AG09319 (cell line): ENCODE measurements at regions not wholly inside any gene's neighbourhood (a gene's known extent, or its start where the extent isn't known, plus 50 kb on each side); places are given as distances from the start of the nearest gene placed in this dataset.

Experiments
- DNase-seq: peaks from one replicate; pipeline ENCODE4 v3.0.0-alpha.2; 2010; ENCODE audit warnings: low read depth; ENCODE audit errors: extremely low read depth
- TF ChIP-seq, protein P1 (sequence below): IDR thresholded peaks from 2 replicates; pipeline ENCODE4 v1.5.1; 2011; ENCODE audit warnings: low read depth, mild to moderate bottlenecking, inconsistent platforms, low read length, moderate library complexity

DNA sequence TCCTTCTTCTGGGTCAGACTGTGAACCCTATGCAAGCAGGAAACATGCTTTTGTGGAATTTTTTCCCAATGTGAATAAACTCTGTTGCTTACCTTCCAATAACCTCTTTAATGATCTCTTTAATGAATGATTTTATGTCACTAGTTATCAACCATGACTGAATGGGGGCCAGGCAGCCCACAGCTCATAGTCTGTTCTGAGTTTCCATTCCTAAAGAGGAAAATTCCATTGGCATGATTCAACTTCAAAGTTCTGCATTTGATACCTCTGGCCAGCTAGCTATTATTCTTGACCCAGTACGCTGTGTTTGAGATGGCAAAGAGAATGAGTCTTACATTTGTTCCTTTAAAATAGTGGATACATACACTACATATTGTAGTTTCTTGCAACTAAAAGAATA is 867.8 kb upstream of the CELF2 start:
- no peak for DNase-seq
- TF ChIP-seq, protein P1, sequence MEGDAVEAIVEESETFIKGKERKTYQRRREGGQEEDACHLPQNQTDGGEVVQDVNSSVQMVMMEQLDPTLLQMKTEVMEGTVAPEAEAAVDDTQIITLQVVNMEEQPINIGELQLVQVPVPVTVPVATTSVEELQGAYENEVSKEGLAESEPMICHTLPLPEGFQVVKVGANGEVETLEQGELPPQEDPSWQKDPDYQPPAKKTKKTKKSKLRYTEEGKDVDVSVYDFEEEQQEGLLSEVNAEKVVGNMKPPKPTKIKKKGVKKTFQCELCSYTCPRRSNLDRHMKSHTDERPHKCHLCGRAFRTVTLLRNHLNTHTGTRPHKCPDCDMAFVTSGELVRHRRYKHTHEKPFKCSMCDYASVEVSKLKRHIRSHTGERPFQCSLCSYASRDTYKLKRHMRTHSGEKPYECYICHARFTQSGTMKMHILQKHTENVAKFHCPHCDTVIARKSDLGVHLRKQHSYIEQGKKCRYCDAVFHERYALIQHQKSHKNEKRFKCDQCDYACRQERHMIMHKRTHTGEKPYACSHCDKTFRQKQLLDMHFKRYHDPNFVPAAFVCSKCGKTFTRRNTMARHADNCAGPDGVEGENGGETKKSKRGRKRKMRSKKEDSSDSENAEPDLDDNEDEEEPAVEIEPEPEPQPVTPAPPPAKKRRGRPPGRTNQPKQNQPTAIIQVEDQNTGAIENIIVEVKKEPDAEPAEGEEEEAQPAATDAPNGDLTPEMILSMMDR = no peak

DNA sequence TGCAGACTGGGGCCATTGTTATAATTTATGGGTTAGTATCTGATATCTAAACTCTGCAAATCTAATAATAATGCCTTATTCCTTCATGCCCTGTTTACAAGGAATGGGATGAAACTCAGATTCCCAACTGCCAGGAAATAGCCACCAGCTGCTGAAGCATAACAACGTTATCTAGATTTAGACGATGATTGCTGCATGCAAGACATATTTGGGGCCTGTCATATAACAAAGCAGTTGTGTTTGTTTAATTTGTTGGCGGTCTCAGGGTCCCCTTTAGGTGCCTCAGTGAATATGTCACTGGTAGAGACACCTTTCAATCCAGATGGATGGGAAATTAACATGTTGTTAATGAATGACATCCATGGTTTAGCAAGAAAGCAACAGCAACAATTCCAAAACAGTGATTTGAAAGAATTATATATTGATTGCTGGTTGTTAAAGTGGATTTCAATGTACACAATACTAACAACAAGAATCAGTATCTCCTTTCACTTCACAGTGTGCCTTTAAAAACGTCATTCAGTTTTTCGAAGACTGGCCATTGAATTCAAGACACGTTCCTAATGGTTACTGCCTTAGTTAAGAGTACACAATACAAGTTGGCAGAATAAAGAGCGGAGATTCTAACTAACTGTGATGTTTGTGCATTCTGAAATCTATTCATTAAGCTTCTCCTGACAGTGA is 860.6 kb upstream of the CELF2 start:
- no peak for DNase-seq
- TF ChIP-seq, protein P1 = no peak

DNA sequence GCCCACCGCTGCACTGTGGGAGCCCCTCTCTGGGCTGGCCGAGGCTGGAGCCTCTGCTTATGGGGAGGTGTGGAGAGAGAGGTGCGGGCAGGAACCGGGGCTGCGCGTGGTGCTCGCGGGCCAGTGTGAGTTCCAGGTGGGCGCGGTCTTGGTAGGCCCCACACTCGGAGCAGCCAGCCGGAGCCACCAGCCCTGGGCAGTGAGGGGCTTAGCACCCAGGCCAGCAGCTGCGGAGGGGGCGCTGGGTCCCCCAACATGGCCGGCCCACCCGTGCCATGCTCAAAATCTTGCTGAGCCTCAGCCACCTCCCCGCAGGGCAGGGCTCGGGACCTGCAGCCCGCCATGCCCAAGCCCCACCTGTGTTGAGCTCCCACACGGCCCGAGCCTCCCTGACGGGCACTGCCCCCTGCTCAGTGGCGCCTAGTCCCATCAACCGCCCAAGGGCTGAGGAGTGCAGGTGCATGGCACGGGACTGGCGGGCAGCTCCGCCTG is 856.8 kb upstream of the CELF2 start:
- no peak for DNase-seq
- TF ChIP-seq, protein P1 = no peak

DNA sequence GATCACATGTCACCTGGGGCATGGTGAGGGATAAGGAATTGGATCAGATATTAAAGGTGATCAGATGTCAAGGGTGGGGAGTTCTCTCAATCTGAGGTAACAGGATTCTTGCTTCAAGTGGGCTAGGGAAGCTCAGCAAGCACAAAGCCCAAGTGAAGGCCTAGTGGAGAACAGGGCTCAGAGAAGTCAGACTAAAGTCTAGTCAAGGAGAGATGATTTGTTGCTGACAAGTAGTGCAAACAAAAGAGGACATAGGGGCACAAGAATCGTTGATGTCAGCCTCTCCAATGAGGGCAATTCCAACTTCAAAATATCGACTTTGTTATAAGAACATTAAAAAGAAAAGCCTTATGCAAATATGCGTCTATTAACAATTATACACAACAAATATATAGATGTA is 852.8 kb upstream of the CELF2 start:
- TF ChIP-seq, protein P1 = no peak
- DNase-seq = no peak

DNA sequence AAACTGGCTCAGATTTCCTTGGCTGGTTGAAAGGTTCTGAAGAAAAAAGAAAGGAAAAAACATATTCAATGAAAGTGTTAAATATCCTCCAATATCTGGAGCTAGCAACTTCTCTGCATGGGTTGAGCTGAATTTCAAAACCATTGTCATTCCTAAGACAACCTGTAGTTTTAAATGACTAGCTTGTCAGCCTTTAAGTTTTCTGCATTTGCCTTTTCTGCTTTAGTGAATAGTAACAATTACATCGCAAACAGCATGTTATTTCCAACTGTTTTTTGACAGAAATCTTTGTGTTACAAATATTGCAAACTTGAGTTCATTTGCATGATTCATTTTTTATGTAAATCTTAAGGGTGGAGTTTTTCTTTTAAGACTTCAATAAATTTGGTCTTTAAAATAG is 852.3 kb upstream of the CELF2 start:
- TF ChIP-seq, protein P1 = no peak
- no peak for DNase-seq

DNA sequence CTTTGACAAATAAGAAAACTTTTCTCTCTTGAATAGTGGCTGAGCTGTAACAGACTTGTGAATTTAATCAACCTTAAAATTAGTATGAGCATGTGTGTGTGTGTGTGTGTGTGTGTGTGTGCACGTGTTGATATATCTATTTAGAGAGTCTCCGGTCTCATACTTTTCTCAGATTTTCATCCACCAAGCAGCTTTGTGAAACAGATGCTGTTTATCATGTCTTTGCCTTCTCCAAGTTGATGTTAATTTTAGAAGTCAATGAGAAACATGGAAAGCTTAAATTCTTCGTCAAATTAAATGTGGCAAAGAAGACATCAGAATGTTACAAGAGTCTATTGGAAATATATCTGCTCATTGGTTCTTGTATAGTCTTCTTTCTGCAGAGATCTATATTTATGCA is 839.2 kb upstream of the CELF2 start:
- TF ChIP-seq, protein P1 = no peak
- DNase-seq = no peak

DNA sequence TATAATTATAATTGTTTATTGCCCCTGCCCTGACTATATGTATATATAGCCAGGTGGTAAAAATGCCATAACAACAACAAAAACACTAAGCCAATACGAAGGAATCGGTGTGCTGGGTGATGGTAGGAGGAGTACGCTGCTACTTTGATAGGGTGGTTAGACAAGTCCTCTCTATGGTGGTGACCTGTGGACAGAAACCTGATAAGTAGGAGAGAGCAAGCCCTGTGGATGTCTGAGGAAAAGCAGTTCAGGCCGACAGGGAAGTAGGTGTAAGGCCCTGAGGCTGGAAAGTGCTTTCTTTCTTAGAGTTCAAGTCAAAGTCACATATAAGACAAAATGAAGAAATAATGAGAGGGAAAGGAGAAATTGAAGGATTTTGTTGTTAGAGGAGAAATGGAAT is 823.8 kb upstream of the CELF2 start:
- TF ChIP-seq, protein P1 = no peak
- no peak for DNase-seq
